DOHH2 (cell line): ENCODE measurements at regions not wholly inside any gene's neighbourhood (a gene's known extent, or its start where the extent isn't known, plus 50 kb on each side); places are given as distances from the start of the nearest gene placed in this dataset.

Source experiments
- H3F3A ChIP-seq: fragments of 200-600 bp; sonication (generic), shearing (Covaris generic); 2 replicates; pipeline ENCODE4 v1.6.0; 2016; ENCODE audit warnings: antibody characterized with exemption, mild to moderate bottlenecking; ENCODE audit not compliant: control insufficient read depth, insufficient read depth
- H3K27ac ChIP-seq: fragments of 200-600 bp; sonication (generic); 2 replicates; pipeline ENCODE4 v1.5.1; 2014; ENCODE audit warnings: low read depth, mild to moderate bottlenecking, low read length, moderate library complexity
- H3K27me3 ChIP-seq: fragments of 200-600 bp; sonication (generic); 2 replicates; pipeline ENCODE4 v1.6.1; 2014; ENCODE audit warnings: mild to moderate bottlenecking, low read length, mixed read lengths; ENCODE audit not compliant: control insufficient read depth
- H3K36me3 ChIP-seq: fragments of 200-600 bp; sonication (generic); 2 replicates; pipeline ENCODE4 v1.6.1; 2014; ENCODE audit warnings: mild to moderate bottlenecking, low read length, moderate library complexity, mixed read lengths; ENCODE audit not compliant: control insufficient read depth
- H3K4me1 ChIP-seq: fragments of 200-600 bp; sonication (generic); 2 replicates; pipeline ENCODE4 v1.6.1; 2014; ENCODE audit warnings: mild to moderate bottlenecking, low read length, mixed read lengths; ENCODE audit not compliant: control insufficient read depth
- H3K4me2 ChIP-seq: fragments of 200-600 bp; sonication (generic); 2 replicates; pipeline ENCODE4 v1.6.0; 2014; ENCODE audit warnings: mild to moderate bottlenecking, low read length, moderate library complexity
- H3K4me3 ChIP-seq: fragments of 200-600 bp; sonication (generic); 2 replicates; pipeline ENCODE4 v1.5.1; 2014; ENCODE audit warnings: mild to moderate bottlenecking, low read length, mixed read lengths
- H3K79me2 ChIP-seq: fragments of 200-600 bp; sonication (generic); 2 replicates; pipeline ENCODE4 v1.6.1; 2014; ENCODE audit warnings: mild to moderate bottlenecking, low read length, mixed read lengths; ENCODE audit not compliant: control insufficient read depth
- H3K9me2 ChIP-seq: fragments of 200-600 bp; sonication (generic); replicated peaks from 2 replicates; pipeline ENCODE4 v1.6.1; 2014; ENCODE audit warnings: mild to moderate bottlenecking, low read length, mixed read lengths; ENCODE audit not compliant: control insufficient read depth
- H3K9me3 ChIP-seq: fragments of 200-600 bp; sonication (generic); 2 replicates; pipeline ENCODE4 v1.6.1; 2014; ENCODE audit warnings: antibody characterized with exemption, low read length, mixed read lengths; ENCODE audit not compliant: control insufficient read depth, insufficient read depth
- H4K20me1 ChIP-seq: fragments of 200-600 bp; sonication (generic); 2 replicates; pipeline ENCODE4 v1.6.0; 2014; ENCODE audit warnings: low read depth, mild to moderate bottlenecking, antibody characterized with exemption, low read length, moderate library complexity; ENCODE audit not compliant: control insufficient read depth, insufficient read depth
- EZH2phosphoT487 ChIP-seq: fragments of 200-600 bp; sonication (generic); IDR thresholded peaks from 2 replicates; pipeline ENCODE4 v1.6.1; 2017; ENCODE audit warnings: borderline replicate concordance, mild to moderate bottlenecking, antibody characterized with exemption, low read length, moderate library complexity, mixed read lengths
- TF ChIP-seq, protein P1 (sequence below): fragments of 200-600 bp; sonication (generic); IDR thresholded peaks from one replicate; pipeline ENCODE4 v1.5.1; 2014; ENCODE audit warnings: antibody characterized with exemption, mild to moderate bottlenecking, low read depth, low read length; ENCODE audit not compliant: poor library complexity, severe bottlenecking

DNA sequence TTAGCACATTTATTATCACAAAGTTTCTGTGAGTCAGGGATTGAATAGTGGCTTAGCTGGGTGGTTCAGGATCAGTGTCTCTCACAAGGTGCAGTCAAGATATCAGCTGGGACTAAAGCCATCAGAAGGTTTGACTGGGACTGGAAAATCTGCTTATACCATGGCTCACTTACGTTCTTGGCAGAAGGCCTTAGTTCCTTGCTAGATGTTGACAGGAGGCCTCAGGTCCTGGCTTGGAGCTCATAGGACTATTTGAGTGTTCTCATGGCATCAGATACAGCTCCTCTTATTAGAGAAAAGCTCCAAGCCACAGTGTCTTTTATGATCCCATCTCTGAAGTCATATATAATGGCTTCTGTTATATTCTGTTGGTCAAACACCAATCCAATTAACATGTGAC, 127.3 kb downstream of the SLC6A15 start:
- H3K27me3 ChIP-seq, result no peaks in the 10 kb centered on the region
- H4K20me1 ChIP-seq, result no peaks in the 10 kb centered on the region
- TF ChIP-seq, protein P1, sequence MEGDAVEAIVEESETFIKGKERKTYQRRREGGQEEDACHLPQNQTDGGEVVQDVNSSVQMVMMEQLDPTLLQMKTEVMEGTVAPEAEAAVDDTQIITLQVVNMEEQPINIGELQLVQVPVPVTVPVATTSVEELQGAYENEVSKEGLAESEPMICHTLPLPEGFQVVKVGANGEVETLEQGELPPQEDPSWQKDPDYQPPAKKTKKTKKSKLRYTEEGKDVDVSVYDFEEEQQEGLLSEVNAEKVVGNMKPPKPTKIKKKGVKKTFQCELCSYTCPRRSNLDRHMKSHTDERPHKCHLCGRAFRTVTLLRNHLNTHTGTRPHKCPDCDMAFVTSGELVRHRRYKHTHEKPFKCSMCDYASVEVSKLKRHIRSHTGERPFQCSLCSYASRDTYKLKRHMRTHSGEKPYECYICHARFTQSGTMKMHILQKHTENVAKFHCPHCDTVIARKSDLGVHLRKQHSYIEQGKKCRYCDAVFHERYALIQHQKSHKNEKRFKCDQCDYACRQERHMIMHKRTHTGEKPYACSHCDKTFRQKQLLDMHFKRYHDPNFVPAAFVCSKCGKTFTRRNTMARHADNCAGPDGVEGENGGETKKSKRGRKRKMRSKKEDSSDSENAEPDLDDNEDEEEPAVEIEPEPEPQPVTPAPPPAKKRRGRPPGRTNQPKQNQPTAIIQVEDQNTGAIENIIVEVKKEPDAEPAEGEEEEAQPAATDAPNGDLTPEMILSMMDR, result no peak
- TF ChIP-seq EZH2phosphoT487, result no peak
- no peaks in the 10 kb centered on the region for H3K79me2 ChIP-seq
- no peaks in the 10 kb centered on the region for H3K9me2 ChIP-seq
- no peaks in the 10 kb centered on the region for H3K36me3 ChIP-seq
- no peaks in the 10 kb centered on the region for H3F3A ChIP-seq
- no peaks in the 10 kb centered on the region for H3K4me1 ChIP-seq
- no peak overlapping the region for H3K4me2 ChIP-seq
- H3K27ac ChIP-seq, result no peak overlapping the region
- no peak overlapping the region for H3K4me3 ChIP-seq
- no peaks in the 10 kb centered on the region for H3K9me3 ChIP-seq

- H3K27me3 ChIP-seq, result no peaks in the 10 kb centered on the region
- no peaks in the 10 kb centered on the region for H3K79me2 ChIP-seq
- H3K9me2 ChIP-seq, result no peaks in the 10 kb centered on the region
- TF ChIP-seq, protein P1, result no peak
- no peak for TF ChIP-seq EZH2phosphoT487
- H3K4me1 ChIP-seq, result no peaks in the 10 kb centered on the region
- H3F3A ChIP-seq, result no peaks in the 10 kb centered on the region
- no peak overlapping the region for H3K4me2 ChIP-seq
- H3K36me3 ChIP-seq, result no peaks in the 10 kb centered on the region
- no peak overlapping the region for H3K27ac ChIP-seq
- no peaks in the 10 kb centered on the region for H3K9me3 ChIP-seq
- no peak overlapping the region for H3K4me3 ChIP-seq
- H4K20me1 ChIP-seq, result no peaks in the 10 kb centered on the region
Measured at GRCh38 chr12:84779169-84779568, 133.4 kb downstream of the SLC6A15 start.

DNA sequence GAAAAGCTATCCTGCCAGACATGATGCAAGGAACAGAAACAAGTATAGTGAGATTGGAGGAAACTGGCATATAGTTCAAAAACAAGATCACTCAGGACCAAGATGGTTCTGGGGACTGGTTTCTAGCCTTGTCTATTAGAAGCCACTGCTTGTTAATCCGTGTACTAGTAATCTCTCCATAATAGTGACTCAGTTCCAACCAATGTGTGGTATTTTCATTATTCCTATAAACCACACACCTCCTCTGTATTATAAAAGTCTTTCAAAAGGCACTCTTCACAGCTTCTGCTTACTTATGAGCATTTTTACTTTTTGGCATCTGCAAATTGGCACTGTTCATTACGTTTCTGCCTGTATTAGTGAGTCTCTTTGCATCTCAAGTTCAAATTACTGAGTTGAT, 140.3 kb downstream of the SLC6A15 start:
- no peaks in the 10 kb centered on the region for H3K27me3 ChIP-seq
- no peaks in the 10 kb centered on the region for H3K36me3 ChIP-seq
- no peaks in the 10 kb centered on the region for H3F3A ChIP-seq
- H3K4me2 ChIP-seq, result no peak overlapping the region
- TF ChIP-seq EZH2phosphoT487, result no peak
- TF ChIP-seq, protein P1, result no peak
- no peak overlapping the region for H3K4me3 ChIP-seq
- H4K20me1 ChIP-seq, result no peaks in the 10 kb centered on the region
- no peaks in the 10 kb centered on the region for H3K4me1 ChIP-seq
- H3K9me2 ChIP-seq, result no peaks in the 10 kb centered on the region
- H3K79me2 ChIP-seq, result no peaks in the 10 kb centered on the region
- no peaks in the 10 kb centered on the region for H3K9me3 ChIP-seq
- H3K27ac ChIP-seq, result no peak overlapping the region

GRCh38 chr12:84767079-84767478, 145.5 kb downstream of the SLC6A15 start:
- Histone ChIP-seq H3K36me3 (no peaks in the 10 kb centered on the region), H3K9me3 (no peaks in the 10 kb centered on the region), H3K79me2 (no peaks in the 10 kb centered on the region), H3K4me2 (no peak overlapping the region), H3K4me1 (no peaks in the 10 kb centered on the region), H3K4me3 (no peak overlapping the region), H3F3A (no peaks in the 10 kb centered on the region), H4K20me1 (no peaks in the 10 kb centered on the region), H3K27ac (no peak overlapping the region), H3K27me3 (no peaks in the 10 kb centered on the region), H3K9me2 (no peaks in the 10 kb centered on the region)
- no peak for TF ChIP-seq EZH2phosphoT487
- TF ChIP-seq, protein P1, result no peak
